ENCODE measurements at regions not wholly inside any gene's neighbourhood (a gene's known extent, or its start where the extent isn't known, plus 50 kb on each side); places are given as distances from the start of the nearest gene placed in this dataset.

GRCh38 chrX:7318661-7319060, 170.7 kb upstream of the PUDP start (continued):
- TF ChIP-seq NCOA5 (CRISPR knock-in tag; IDR thresholded peaks at IDR 0.05) (no peak), DBP (CRISPR knock-in tag; IDR thresholded peaks at IDR 0.05; ENCODE audit: not compliant biosample characterization) (no peak), KAT8 (CRISPR knock-in tag; IDR thresholded peaks at IDR 0.05) (no peak), ZFY (CRISPR knock-in tag; IDR thresholded peaks at IDR 0.05) (no peak), ZNF704 (CRISPR knock-in tag; IDR thresholded peaks at IDR 0.05; ENCODE audit: borderline replicate concordance) (no peak), ZSCAN9 (CRISPR knock-in tag; IDR thresholded peaks at IDR 0.05; ENCODE audit: borderline replicate concordance) (no peak), RFX3 (CRISPR knock-in tag; IDR thresholded peaks at IDR 0.05) (no peak)

GRCh38 chrX:7318241-7318640, 170.3 kb upstream of the PUDP start:
- Histone ChIP-seq H3K9ac (ENCODE audit: insufficient read depth, low read depth, low read length) (no peak overlapping the region), H3K4me1 (ENCODE audit: insufficient read depth, low read length) (no peaks in the 10 kb centered on the region), H3K4me3 (replicated peaks in 1 of 3; ENCODE audit: insufficient read depth in 1 of 3, low read depth in 2 of 3, low read length in 3 of 3) (no peak overlapping the region), H3K27ac (ENCODE audit: extremely low read length, insufficient read depth, low read length) (no peak overlapping the region), H3K4me2 (ENCODE audit: low read depth, low read length) (no peak overlapping the region), H3K36me3 (replicated peaks in 1 of 2; ENCODE audit: control insufficient read depth in 1 of 2, insufficient read depth in 2 of 2, low read length in 2 of 2) (no peaks in the 10 kb centered on the region), H4K20me1 (ENCODE audit: insufficient read depth, low read length) (no peaks in the 10 kb centered on the region), H3K9me3 (ENCODE audit: low read length) (no peaks in the 10 kb centered on the region), H2AFZ (ENCODE audit: low read length) (no peak overlapping the region), H3K27me3 (ENCODE audit: control insufficient read depth in 1 of 2, insufficient read depth in 2 of 2, low read length in 2 of 2) (no peaks in the 10 kb centered on the region), H3K79me2 (ENCODE audit: insufficient read depth, low read length) (no peaks in the 10 kb centered on the region)
- ATAC-seq (no peak), DNase-seq (ENCODE audit: low spot score) (no peak), FAIRE-seq (no peak)
- in situ Hi-C loops (cut with HindIII; ENCODE audit: extremely low pct_ligation_motif_present, low pct_unique_long_range_greater_than_20kb) (no loop called here), intact Hi-C loops (cut with micrococcal nuclease; ENCODE audit: unreplicated experiment) (no loop called here)
- CTCF ChIA-PET (ENCODE audit: low intra/inter-chr PET ratio, low total read pairs): no interaction called here
- POLR2A ChIA-PET: no interaction called here
- WGBS (ENCODE audit: low lambda C conversion rate): 97% methylated on average over 6 of the region's 7 CpGs
- no TSS peak for BruUV-seq (replicated peaks)
- TF ChIP-seq ZNF749 (CRISPR knock-in tag; IDR thresholded peaks at IDR 0.05; ENCODE audit: borderline replicate concordance) (no peak), MBD4 (IDR thresholded peaks at IDR 0.05; ENCODE audit: borderline replicate concordance, low read length) (no peak), HINFP (CRISPR knock-in tag; IDR thresholded peaks at IDR 0.05; ENCODE audit: low read depth) (no peak), ZNF674 (CRISPR knock-in tag; IDR thresholded peaks at IDR 0.05; ENCODE audit: low read depth) (no peak), ZNF709 (CRISPR knock-in tag; IDR thresholded peaks at IDR 0.05) (no peak), SMAD1 (CRISPR knock-in tag; IDR thresholded peaks at IDR 0.05; ENCODE audit: borderline replicate concordance, low read depth) (no peak), ZNF580 (CRISPR knock-in tag; IDR thresholded peaks at IDR 0.05; ENCODE audit: borderline replicate concordance, low read depth) (no peak), ZFP41 (CRISPR knock-in tag; IDR thresholded peaks at IDR 0.05; ENCODE audit: borderline replicate concordance) (no peak), ZNF513 (CRISPR knock-in tag; conservative IDR thresholded peaks at IDR 0.05) (no peak), ZNF552 (CRISPR knock-in tag; IDR thresholded peaks at IDR 0.05; ENCODE audit: borderline replicate concordance) (no peak), PATZ1 (CRISPR knock-in tag; IDR thresholded peaks at IDR 0.05) (no peak)

Data from HepG2 (cell line).